Transverse colon (tissue), 3 donors: ENCODE measurements at regions not wholly inside any gene's neighbourhood (a gene's known extent, or its start where the extent isn't known, plus 50 kb on each side); places are given as distances from the start of the nearest gene placed in this dataset.

Experiments
- CTCF ChIP-seq, 5 experiments: fragments of 200-600 bp in 3 of 5; fragments of 450-650 bp in 2 of 5; sonication (generic) in 3 of 5; IDR thresholded peaks; 1 replicate in 2 of 5; 2 replicates in 3 of 5; pipeline ENCODE4 v1.5.1; 2016 to 2017; ENCODE audit warnings: antibody characterized with exemption in 5 of 5, inconsistent platforms in 3 of 5, mild to moderate bottlenecking in 2 of 5, moderate library complexity in 1 of 5
- EP300 ChIP-seq: sonication (generic); formaldehyde crosslinking; IDR thresholded peaks from one replicate; pipeline ENCODE4 v1.6.1; 2017; ENCODE audit warnings: antibody characterized with exemption, low read depth
- POLR2A ChIP-seq: fragments of 450-650 bp; IDR thresholded peaks from one replicate; pipeline ENCODE4 v1.6.1; 2016; ENCODE audit warnings: antibody characterized with exemption, mild to moderate bottlenecking, moderate library complexity

GRCh38 chr17:6343191-6343590, 91.7 kb downstream of the AIPL1 start:
- TF ChIP-seq CTCF (IDR thresholded peaks at IDR 0.05) = no peak
- TF ChIP-seq POLR2A = no peak
- no peak for TF ChIP-seq EP300
